Stimulated activated effector memory CD8-positive, alpha-beta T cell treated with anti-CD3 and anti-CD28 coated beads, Interleukin-12 subunit alpha, Interleukin-12 subunit beta, amount 100 ng/mL, for 72 hours (primary cell): ENCODE measurements at regions not wholly inside any gene's neighbourhood (a gene's known extent, or its start where the extent isn't known, plus 50 kb on each side); places are given as distances from the start of the nearest gene placed in this dataset.
"Not testable (repeated sequence)": the region's sequence is repeated elsewhere in the genome, so short reads cannot be mapped to it uniquely, and the experiment has no call there.

Experiments used
- ATAC-seq: fragments of 150-1000 bp; cut with Tn5 transposase; 2 replicates; pipeline ENCODE4 v1.10.0; 2021
- DNase-seq, 2 donors: peaks; one replicate each; pipeline ENCODE4 v3.0.0; 2021 to 2022; ENCODE audit warnings: low spot score in 2 of 2
- H3K27ac Mint-ChIP-seq: one replicate; pipeline ENCODE4 v1.8.0; 2022; ENCODE audit warnings: mild to moderate bottlenecking, mixed read lengths
- H3K36me3 Mint-ChIP-seq: one replicate; pipeline ENCODE4 v1.8.0; 2022; ENCODE audit warnings: mild to moderate bottlenecking, mixed read lengths
- H3K4me1 Mint-ChIP-seq: one replicate; pipeline ENCODE4 v1.8.0; 2022; ENCODE audit warnings: mixed read lengths
- H3K4me3 Mint-ChIP-seq: one replicate; pipeline ENCODE4 v1.8.0; 2022; ENCODE audit warnings: mild to moderate bottlenecking, mixed read lengths
- H3K9me3 Mint-ChIP-seq: one replicate; pipeline ENCODE4 v1.8.0; 2022; ENCODE audit warnings: mixed read lengths

- ATAC-seq (no peak), DNase-seq (no peak)
- peaks cover 10% of the 10 kb centered on the region for H3K9me3 Mint-ChIP-seq
- no peak overlapping the region for H3K4me3 Mint-ChIP-seq
- no peaks in the 10 kb centered on the region for H3K4me1 Mint-ChIP-seq
- no peaks in the 10 kb centered on the region for H3K36me3 Mint-ChIP-seq
- H3K27ac Mint-ChIP-seq, result no peak overlapping the region
Observed at GRCh38 chr5:125478599-125478998, 732.2 kb upstream of the ZNF608 start.

DNA sequence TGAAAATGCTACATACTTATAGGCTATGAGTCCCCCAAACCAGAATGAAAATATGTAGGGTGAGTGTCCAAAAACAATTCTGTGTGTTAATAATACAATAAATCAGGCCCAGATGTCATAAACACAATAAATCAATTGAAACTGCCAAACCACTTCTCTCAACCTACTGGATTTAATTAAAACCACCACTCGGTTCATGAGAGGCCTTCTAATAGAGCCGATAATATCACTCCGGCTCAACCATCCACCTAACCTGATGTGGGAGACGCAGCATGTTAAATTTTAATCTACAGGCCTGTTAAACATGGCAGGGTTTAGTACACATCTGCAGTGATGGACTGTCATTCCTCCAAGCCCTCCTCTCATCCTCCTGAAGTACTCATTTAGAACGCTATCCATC, 734.5 kb upstream of the ZNF608 start:
- Mint-ChIP-seq H3K4me1 (no peaks in the 10 kb centered on the region), H3K27ac (no peak overlapping the region), H3K9me3 (peaks cover 10% of the 10 kb centered on the region), H3K36me3 (no peaks in the 10 kb centered on the region), H3K4me3 (no peak overlapping the region)
- DNase-seq (no peak), ATAC-seq (no peak)

- no peak for ATAC-seq
- no peaks in the 10 kb centered on the region for H3K4me1 Mint-ChIP-seq
- no peak overlapping the region for H3K27ac Mint-ChIP-seq
- H3K4me3 Mint-ChIP-seq, result no peak overlapping the region
- no peaks in the 10 kb centered on the region for H3K36me3 Mint-ChIP-seq
- peaks cover 10% of the 10 kb centered on the region for H3K9me3 Mint-ChIP-seq
- DNase-seq, result no peak
Observed at GRCh38 chr5:125481506-125482465, 735.3 kb upstream of the ZNF608 start.

DNA sequence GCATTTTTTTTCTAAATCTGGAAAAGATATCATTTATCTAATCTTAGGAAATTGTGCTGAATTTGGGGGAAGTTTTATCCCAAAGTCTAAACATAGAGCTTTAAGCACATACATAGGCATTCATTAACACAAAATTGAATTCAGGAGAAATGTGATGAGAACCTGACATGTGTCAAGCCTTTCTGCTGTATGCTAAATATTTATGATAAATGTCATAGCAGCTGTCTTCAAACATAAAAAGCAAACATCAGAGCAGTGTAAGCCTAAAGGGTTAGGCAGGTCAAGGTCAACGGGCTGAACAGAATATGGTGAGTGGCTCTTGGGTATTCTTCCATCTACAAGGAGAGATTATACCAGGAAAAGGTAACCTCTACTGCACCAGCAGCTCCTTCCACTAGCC, 737.2 kb upstream of the ZNF608 start:
- Mint-ChIP-seq H3K4me3 (no peak overlapping the region), H3K4me1 (no peaks in the 10 kb centered on the region), H3K9me3 (peaks cover 10% of the 10 kb centered on the region), H3K27ac (no peak overlapping the region), H3K36me3 (no peaks in the 10 kb centered on the region)
- ATAC-seq, result no peak
- no peak for DNase-seq

DNA sequence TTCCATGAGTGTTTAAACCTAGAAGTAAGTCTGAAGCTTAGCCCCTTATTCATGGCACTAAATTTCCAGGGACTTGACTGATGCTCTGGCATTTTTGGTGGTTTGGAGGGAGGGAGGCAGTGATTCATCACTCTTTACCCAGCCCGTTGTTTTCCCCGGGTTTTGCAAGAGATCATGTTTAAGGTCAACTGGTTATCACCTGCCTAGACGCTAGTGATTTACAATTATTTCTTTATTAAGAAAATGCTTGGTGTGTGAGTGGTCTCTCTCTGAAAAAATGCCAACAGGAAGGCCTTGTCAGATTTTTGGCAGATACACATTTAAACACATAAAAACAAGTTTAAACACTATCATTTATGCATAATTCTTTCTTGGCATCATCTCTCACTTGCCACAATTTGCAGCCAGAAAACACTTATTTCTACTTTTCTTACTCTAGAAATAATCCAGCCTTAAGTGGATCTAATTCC, 737.9 kb upstream of the ZNF608 start:
- peaks cover 10% of the 10 kb centered on the region for H3K9me3 Mint-ChIP-seq
- DNase-seq, result no peak
- H3K36me3 Mint-ChIP-seq, result no peaks in the 10 kb centered on the region
- ATAC-seq, result no peak
- no peak overlapping the region for H3K4me3 Mint-ChIP-seq
- no peaks in the 10 kb centered on the region for H3K4me1 Mint-ChIP-seq
- no peak overlapping the region for H3K27ac Mint-ChIP-seq

GRCh38 chr5:125484742-125485641, 738.6 kb upstream of the ZNF608 start:
- no peak for ATAC-seq
- Mint-ChIP-seq H3K9me3 (peaks cover 10% of the 10 kb centered on the region), H3K4me3 (no peak overlapping the region), H3K4me1 (no peaks in the 10 kb centered on the region), H3K27ac (no peak overlapping the region), H3K36me3 (no peaks in the 10 kb centered on the region)
- DNase-seq, result no peak

- Mint-ChIP-seq H3K4me1 (no peaks in the 10 kb centered on the region), H3K36me3 (no peaks in the 10 kb centered on the region)
- DNase-seq, result no peak
Observed at GRCh38 chr5:125485771-125486170, 739.3 kb upstream of the ZNF608 start.

DNA sequence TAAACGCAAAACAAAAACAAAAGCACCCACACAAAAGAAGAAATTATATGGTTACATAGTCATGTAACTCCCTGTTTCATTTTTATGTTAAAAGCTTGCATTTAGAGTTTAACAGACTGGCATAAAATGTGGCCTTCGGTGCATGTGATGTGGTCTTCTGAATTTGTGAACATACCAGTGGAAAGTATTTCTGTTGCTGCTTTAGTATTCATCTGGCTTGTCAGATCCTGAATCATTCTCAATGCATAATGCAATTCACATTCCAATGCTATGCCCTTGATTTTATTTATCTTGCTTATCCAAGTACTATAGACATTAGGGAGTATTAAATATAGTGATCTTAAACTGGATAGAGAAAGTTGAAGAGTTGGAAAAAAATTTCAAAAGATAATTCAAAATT, 740.2 kb upstream of the ZNF608 start:
- Mint-ChIP-seq H3K4me1 (no peaks in the 10 kb centered on the region), H3K27ac (no peak overlapping the region), H3K4me3 (no peak overlapping the region), H3K9me3 (peaks cover 6% of the 10 kb centered on the region), H3K36me3 (no peaks in the 10 kb centered on the region)
- DNase-seq (no peak), ATAC-seq (no peak)

More at GRCh38 chr5:125485771-125486170, 739.3 kb upstream of the ZNF608 start:
- no peak for ATAC-seq
- Mint-ChIP-seq H3K9me3 (peaks cover 8% of the 10 kb centered on the region), H3K4me3 (no peak overlapping the region), H3K27ac (no peak overlapping the region)

GRCh38 chr5:125487231-125487630, 740.8 kb upstream of the ZNF608 start:
- no peak overlapping the region for H3K27ac Mint-ChIP-seq
- no peak for DNase-seq
- no peak overlapping the region for H3K4me3 Mint-ChIP-seq
- H3K9me3 Mint-ChIP-seq, result peaks cover 6% of the 10 kb centered on the region
- H3K4me1 Mint-ChIP-seq, result no peaks in the 10 kb centered on the region
- no peaks in the 10 kb centered on the region for H3K36me3 Mint-ChIP-seq
- no peak for ATAC-seq

DNA sequence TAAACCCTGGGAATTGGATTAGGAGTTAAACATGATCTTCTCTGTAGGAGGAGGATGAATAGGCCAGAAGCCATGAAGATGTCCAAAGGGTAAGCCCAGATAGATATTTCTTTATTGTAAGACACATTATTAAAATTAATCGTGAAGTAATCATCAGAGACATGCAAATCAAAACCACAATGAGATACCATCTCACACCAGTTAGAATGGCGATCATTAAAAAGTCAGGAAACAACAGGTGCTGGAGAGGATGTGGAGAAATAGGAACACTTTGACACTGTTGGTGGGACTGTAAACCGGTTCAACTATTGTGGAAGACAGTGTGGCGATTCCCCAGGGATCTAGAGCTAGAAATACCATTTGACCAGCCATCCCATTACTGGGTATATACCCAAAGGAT, 741.2 kb upstream of the ZNF608 start:
- not testable (repeated sequence) for H3K4me3 Mint-ChIP-seq, ATAC-seq, H3K36me3 Mint-ChIP-seq, H3K9me3 Mint-ChIP-seq, H3K27ac Mint-ChIP-seq, H3K4me1 Mint-ChIP-seq, DNase-seq

DNA sequence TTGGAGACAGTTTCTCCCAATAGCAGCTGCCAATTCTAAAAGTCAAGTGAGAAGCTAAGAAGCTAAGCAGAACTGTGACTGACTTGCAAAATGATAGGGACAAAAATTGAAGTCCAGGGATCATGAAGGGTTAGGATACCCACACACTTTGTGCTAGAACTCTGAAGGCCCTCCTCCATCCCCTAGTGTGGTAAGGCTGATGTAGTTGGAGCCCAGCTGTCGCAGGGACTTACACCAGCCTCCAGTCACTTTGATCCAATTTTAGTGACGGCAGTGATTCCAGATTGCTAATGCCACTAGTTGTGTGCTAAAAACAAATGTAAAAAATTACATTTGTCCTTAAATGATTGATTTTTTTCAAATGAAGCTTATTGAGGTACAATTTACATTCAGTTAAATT, 742.7 kb upstream of the ZNF608 start:
- DNase-seq (no peak), ATAC-seq (no peak)
- no peak overlapping the region for H3K27ac Mint-ChIP-seq
- H3K4me1 Mint-ChIP-seq, result no peaks in the 10 kb centered on the region
- no peaks in the 10 kb centered on the region for H3K36me3 Mint-ChIP-seq
- no peaks in the 10 kb centered on the region for H3K9me3 Mint-ChIP-seq
- no peak overlapping the region for H3K4me3 Mint-ChIP-seq

GRCh38 chr5:125491986-125492492, 745.6 kb upstream of the ZNF608 start:
- Mint-ChIP-seq H3K4me1 (no peaks in the 10 kb centered on the region), H3K27ac (no peak overlapping the region), H3K4me3 (no peak overlapping the region), H3K36me3 (no peaks in the 10 kb centered on the region), H3K9me3 (peaks cover 6% of the 10 kb centered on the region)
- no peak for DNase-seq
- no peak for ATAC-seq

DNA sequence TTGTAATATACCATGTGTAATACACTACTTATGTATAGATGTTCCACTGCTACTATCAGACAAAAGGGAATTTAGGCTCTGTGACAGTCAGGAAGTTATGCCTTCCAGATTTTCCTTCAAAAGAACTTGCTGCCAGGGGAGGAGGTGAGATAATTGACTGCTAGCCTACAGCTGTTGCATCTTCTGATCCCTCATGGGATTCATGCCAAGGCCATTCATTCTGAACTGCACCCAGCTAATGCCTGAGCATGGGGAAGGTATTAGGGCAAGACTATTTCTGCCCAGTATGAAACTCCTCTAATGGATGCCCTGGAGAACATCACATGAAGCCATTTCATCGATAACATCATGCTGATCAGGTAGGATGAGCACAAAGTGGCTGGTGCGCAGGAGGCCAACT, 746.5 kb upstream of the ZNF608 start:
- Mint-ChIP-seq H3K36me3 (no peaks in the 10 kb centered on the region), H3K4me1 (no peaks in the 10 kb centered on the region), H3K4me3 (no peak overlapping the region), H3K9me3 (peaks cover 6% of the 10 kb centered on the region), H3K27ac (no peak overlapping the region)
- ATAC-seq (no peak), DNase-seq (no peak)

- no peaks in the 10 kb centered on the region for H3K36me3 Mint-ChIP-seq
- no peak overlapping the region for H3K27ac Mint-ChIP-seq
- H3K9me3 Mint-ChIP-seq, result peaks cover 10% of the 10 kb centered on the region
- H3K4me1 Mint-ChIP-seq, result no peaks in the 10 kb centered on the region
- H3K4me3 Mint-ChIP-seq, result no peak overlapping the region
- no peak for DNase-seq
- ATAC-seq, result no peak
Observed at GRCh38 chr5:125496393-125496792, 750.0 kb upstream of the ZNF608 start.

GRCh38 chr5:125497651-125498050, 751.2 kb upstream of the ZNF608 start:
- peaks cover 14% of the 10 kb centered on the region for H3K9me3 Mint-ChIP-seq
- H3K4me3 Mint-ChIP-seq, result no peak overlapping the region
- no peak overlapping the region for H3K27ac Mint-ChIP-seq
- no peaks in the 10 kb centered on the region for H3K36me3 Mint-ChIP-seq
- no peak for ATAC-seq
- no peak for DNase-seq
- H3K4me1 Mint-ChIP-seq, result no peaks in the 10 kb centered on the region
